Colonic mucosa (tissue), 4 donors: ENCODE measurements at regions not wholly inside any gene's neighbourhood (a gene's known extent, or its start where the extent isn't known, plus 50 kb on each side); places are given as distances from the start of the nearest gene placed in this dataset.

Experiments used
- DNase-seq: peaks from one replicate; pipeline ENCODE4 v3.0.0-alpha.2; 2020
- H3K27ac ChIP-seq: fragments of 200-600 bp; one replicate; pipeline ENCODE4 v1.8.0; 2021
- H3K27me3 ChIP-seq: fragments of 200-600 bp; one replicate; pipeline ENCODE4 v1.8.0; 2021
- H3K36me3 ChIP-seq: fragments of 200-600 bp; one replicate; pipeline ENCODE4 v1.8.0; 2021
- H3K4me1 ChIP-seq: fragments of 200-600 bp; one replicate; pipeline ENCODE4 v1.8.0; 2021; ENCODE audit warnings: mild to moderate bottlenecking
- H3K4me3 ChIP-seq: fragments of 200-600 bp; one replicate; pipeline ENCODE4 v1.8.0; 2021
- H3K9ac ChIP-seq, 2 donors: one replicate each; pipeline ENCODE4 v1.7.0; 2013; ENCODE audit warnings: control low read depth in 2 of 2, low read depth in 2 of 2, low read length in 2 of 2
- H3K9me3 ChIP-seq: fragments of 200-600 bp; one replicate; pipeline ENCODE4 v1.8.0; 2021
- CTCF ChIP-seq: fragments of 200-600 bp; IDR thresholded peaks from one replicate; pipeline ENCODE4 v1.8.0; 2022; ENCODE audit warnings: antibody characterized with exemption, mild to moderate bottlenecking
- intact Hi-C: fragments of 100-400 bp; cut with DNase I; formaldehyde crosslinking; loops from one replicate; pipeline ENCODE4 v1.14.1; 2022
- donor health status: healthy.
- donor health status: DM: no; HTN: no; CAD: no.
- donor health status: DM: no; HTN: no; CAD: no.

- TF ChIP-seq CTCF: no peak
- Histone ChIP-seq H3K27ac (no peak overlapping the region), H3K9me3 (no peaks in the 10 kb centered on the region), H3K4me1 (no peaks in the 10 kb centered on the region), H3K4me3 (no peak overlapping the region), H3K36me3 (no peaks in the 10 kb centered on the region), H3K27me3 (no peaks in the 10 kb centered on the region), H3K9ac (no peak overlapping the region)
- intact Hi-C loops: no loop called here
- no peak for DNase-seq
These were observed 170.5 kb upstream of the MEOX2 start for GRCh38 chr7:15857026-15857425.

GRCh38 chr7:15856311-15856710 is 169.8 kb upstream of the MEOX2 start:
- DNase-seq: no peak
- H3K9me3 ChIP-seq: no peaks in the 10 kb centered on the region
- intact Hi-C loops: no loop called here
- H3K4me1 ChIP-seq: no peaks in the 10 kb centered on the region
- no peaks in the 10 kb centered on the region for H3K27me3 ChIP-seq
- H3K27ac ChIP-seq: no peak overlapping the region
- H3K36me3 ChIP-seq: no peaks in the 10 kb centered on the region
- H3K9ac ChIP-seq: no peak overlapping the region
- TF ChIP-seq CTCF: no peak
- H3K4me3 ChIP-seq: no peak overlapping the region

- no peak overlapping the region for H3K27ac ChIP-seq
These were observed 169.1 kb upstream of the MEOX2 start for GRCh38 chr7:15855525-15856109.

GRCh38 chr7:15854841-15855524 is 168.5 kb upstream of the MEOX2 start:
- Histone ChIP-seq H3K27me3 (no peaks in the 10 kb centered on the region), H3K9ac (no peak overlapping the region), H3K4me3 (no peak overlapping the region), H3K36me3 (no peaks in the 10 kb centered on the region), H3K27ac (no peak overlapping the region), H3K9me3 (no peaks in the 10 kb centered on the region), H3K4me1 (no peaks in the 10 kb centered on the region)
- TF ChIP-seq CTCF: no peak
- no peak for DNase-seq
- intact Hi-C loops: no loop called here

More at GRCh38 chr7:15855525-15856109, 169.1 kb upstream of the MEOX2 start:
- Histone ChIP-seq H3K4me3 (no peak overlapping the region), H3K36me3 (no peaks in the 10 kb centered on the region), H3K27me3 (no peaks in the 10 kb centered on the region), H3K9me3 (no peaks in the 10 kb centered on the region), H3K4me1 (no peaks in the 10 kb centered on the region), H3K9ac (no peak overlapping the region)
- DNase-seq: no peak
- no peak for TF ChIP-seq CTCF
- intact Hi-C loops: no loop called here

- no peaks in the 10 kb centered on the region for H3K4me1 ChIP-seq
- H3K9me3 ChIP-seq: no peaks in the 10 kb centered on the region
- H3K36me3 ChIP-seq: no peaks in the 10 kb centered on the region
- no peak overlapping the region for H3K27ac ChIP-seq
- intact Hi-C loops: no loop called here
- no peak overlapping the region for H3K4me3 ChIP-seq
- H3K9ac ChIP-seq: no peak overlapping the region
- no peak for DNase-seq
- TF ChIP-seq CTCF: no peak
- no peaks in the 10 kb centered on the region for H3K27me3 ChIP-seq
These were observed 167.5 kb upstream of the MEOX2 start for GRCh38 chr7:15853832-15854470.
